Neural progenitor cell (in vitro differentiated cells): ENCODE measurements at regions not wholly inside any gene's neighbourhood (a gene's known extent, or its start where the extent isn't known, plus 50 kb on each side); places are given as distances from the start of the nearest gene placed in this dataset.

Experiments
- CTCF ChIP-seq: fragments of 200-600 bp; sonication (generic); IDR thresholded peaks from 2 replicates; pipeline ENCODE4 v1.5.1; 2017; ENCODE audit warnings: antibody characterized with exemption, mild to moderate bottlenecking
- EZH2 ChIP-seq: fragments of 200-600 bp; sonication (generic); IDR thresholded peaks from 2 replicates; pipeline ENCODE4 v1.6.1; 2017; ENCODE audit warnings: antibody characterized with exemption, mild to moderate bottlenecking, moderate library complexity
- EZH2phosphoT487 ChIP-seq: fragments of 200-600 bp; sonication (generic); IDR thresholded peaks from 2 replicates; pipeline ENCODE4 v1.6.1; 2017; ENCODE audit warnings: antibody characterized with exemption

- TF ChIP-seq CTCF, result no peak
- no peak for TF ChIP-seq EZH2
- TF ChIP-seq EZH2phosphoT487, result no peak
Measured at GRCh38 chr4:179698321-179698720, 2256.1 kb upstream of the AGA start.
